GM12873 (cell line): ENCODE measurements at regions not wholly inside any gene's neighbourhood (a gene's known extent, or its start where the extent isn't known, plus 50 kb on each side); places are given as distances from the start of the nearest gene placed in this dataset.

Experiments used
- CTCF ChIP-seq: IDR thresholded peaks from 2 replicates; pipeline ENCODE4 v1.5.1; 2012; ENCODE audit warnings: low read depth, mild to moderate bottlenecking, moderate library complexity, low read length, control low read depth; ENCODE audit not compliant: insufficient read depth; ENCODE audit errors: missing control alignments

- no peak for TF ChIP-seq CTCF
Measured at GRCh38 chr15:69727121-69727924, 274.7 kb downstream of the RPLP1 start.

- TF ChIP-seq CTCF: peak; percentile 85
Measured at GRCh38 chr15:69729167-69729748, 276.6 kb downstream of the RPLP1 start.

- TF ChIP-seq CTCF: no peak
Measured at GRCh38 chr15:69730281-69731080, 277.9 kb downstream of the RPLP1 start.

- no peak for TF ChIP-seq CTCF
Measured at GRCh38 chr15:69731081-69731330, 278.4 kb downstream of the RPLP1 start.

GRCh38 chr15:69731581-69731980 lies 279.0 kb downstream of the RPLP1 start:
- TF ChIP-seq CTCF: no peak

- TF ChIP-seq CTCF: no peak
Measured at GRCh38 chr15:69732133-69732532, 279.5 kb downstream of the RPLP1 start.

GRCh38 chr15:69734699-69735098 lies 282.1 kb downstream of the RPLP1 start:
- TF ChIP-seq CTCF: no peak
